CD14-positive monocyte (primary cell): ENCODE measurements at regions not wholly inside any gene's neighbourhood (a gene's known extent, or its start where the extent isn't known, plus 50 kb on each side); places are given as distances from the start of the nearest gene placed in this dataset.

ENCODE experiments used
- DNase-seq, 3 donors: peaks; one replicate each; pipeline ENCODE4 v3.0.0-alpha.2; 2011 to 2022
- H2AFZ ChIP-seq: 2 replicates; pipeline ENCODE4 v1.6.0; 2012; ENCODE audit warnings: mild to moderate bottlenecking, low read depth, low read length, inconsistent platforms; ENCODE audit not compliant: insufficient read depth, poor library complexity, severe bottlenecking
- H3K27ac ChIP-seq, 2 donors: 1 replicate in 1 of 2; 2 replicates in 1 of 2; pipeline ENCODE4 v1.5.1; 2012 to 2013; ENCODE audit warnings: low read length in 2 of 2, control low read depth in 1 of 2, inconsistent platforms in 1 of 2, low read depth in 1 of 2, mild to moderate bottlenecking in 1 of 2
- H3K27me3 ChIP-seq, 2 donors: one replicate each; pipeline versions ENCODE4 v1.6.0 to v1.6.1; 2011 to 2013; ENCODE audit warnings: low read length in 2 of 2; ENCODE audit not compliant: control insufficient read depth in 2 of 2, insufficient read depth in 2 of 2
- H3K36me3 ChIP-seq, 2 donors: replicated peaks in 1 of 2; 1 replicate in 1 of 2; 2 replicates in 1 of 2; pipeline versions ENCODE4 v1.5.1 to v1.6.1; 2012 to 2013; ENCODE audit warnings: low read length in 2 of 2, control low read depth in 1 of 2, inconsistent platforms in 1 of 2, mild to moderate bottlenecking in 1 of 2; ENCODE audit not compliant: insufficient read depth in 2 of 2, control insufficient read depth in 1 of 2
- H3K4me1 ChIP-seq, 2 donors: 1 replicate in 1 of 2; 2 replicates in 1 of 2; pipeline versions ENCODE4 v1.5.1 to v1.6.1; 2012 to 2013; ENCODE audit warnings: low read length in 2 of 2, control low read depth in 1 of 2, inconsistent platforms in 1 of 2, mild to moderate bottlenecking in 1 of 2, moderate library complexity in 1 of 2; ENCODE audit not compliant: insufficient read depth in 2 of 2, control insufficient read depth in 1 of 2
- H3K4me2 ChIP-seq: replicated peaks from 2 replicates; pipeline ENCODE3; 2012; ENCODE audit warnings: low read length, moderate library complexity, mild to moderate bottlenecking; ENCODE audit not compliant: poor library complexity, severe bottlenecking; ENCODE audit errors: extremely low read depth
- H3K4me3 ChIP-seq, 3 experiments: fragments of 200-600 bp in 1 of 3; sonication (generic) in 1 of 3; replicated peaks in 1 of 3; 1 replicate in 2 of 3; 2 replicates in 1 of 3; pipeline ENCODE4 v1.5.1; 2011 to 2013; ENCODE audit warnings: low read length in 3 of 3, mild to moderate bottlenecking in 3 of 3, control low read depth in 2 of 3, low read depth in 2 of 3, inconsistent platforms in 1 of 3, moderate library complexity in 1 of 3
- H3K79me2 ChIP-seq: 2 replicates; pipeline ENCODE4 v1.6.0; 2012; ENCODE audit warnings: mild to moderate bottlenecking, control low read depth, inconsistent platforms, low read length, moderate library complexity; ENCODE audit not compliant: insufficient read depth
- H3K9ac ChIP-seq: 2 replicates; pipeline ENCODE4 v1.6.0; 2017; ENCODE audit warnings: low read length, mild to moderate bottlenecking; ENCODE audit not compliant: insufficient read depth, poor library complexity, severe bottlenecking
- H3K9me3 ChIP-seq, 2 donors: replicated peaks in 1 of 2; 1 replicate in 1 of 2; 2 replicates in 1 of 2; pipeline versions ENCODE4 v1.5.1 to v1.6.1; 2012 to 2013; ENCODE audit warnings: low read length in 2 of 2, control low read depth in 1 of 2; ENCODE audit not compliant: control insufficient read depth in 1 of 2, insufficient read depth in 1 of 2
- H4K20me1 ChIP-seq: 2 replicates; pipeline ENCODE4 v1.6.0; 2012; ENCODE audit warnings: mild to moderate bottlenecking, low read length, control low read depth, moderate library complexity; ENCODE audit not compliant: insufficient read depth
- H3K27ac Mint-ChIP-seq, 7 donors: one replicate each; pipeline ENCODE4 v1.8.0; 2020; ENCODE audit warnings: mild to moderate bottlenecking in 7 of 7, mixed read lengths in 7 of 7, moderate library complexity in 6 of 7, inconsistent platforms in 2 of 7
- H3K27me3 Mint-ChIP-seq, 3 donors: one replicate each; pipeline ENCODE4 v1.8.0; 2021 to 2022; ENCODE audit warnings: low read depth in 3 of 3, mild to moderate bottlenecking in 3 of 3, mixed read lengths in 3 of 3, moderate library complexity in 3 of 3, inconsistent platforms in 1 of 3
- H3K36me3 Mint-ChIP-seq, 2 donors: one replicate each; pipeline ENCODE4 v1.8.0; 2020; ENCODE audit warnings: mixed read lengths in 2 of 2, inconsistent platforms in 1 of 2, mild to moderate bottlenecking in 1 of 2
- H3K4me1 Mint-ChIP-seq: one replicate; pipeline ENCODE4 v1.8.0; 2020; ENCODE audit warnings: mild to moderate bottlenecking, mixed read lengths
- H3K4me3 Mint-ChIP-seq, 2 donors: one replicate each; pipeline ENCODE4 v1.8.0; 2020; ENCODE audit warnings: mild to moderate bottlenecking in 2 of 2, mixed read lengths in 2 of 2, moderate library complexity in 1 of 2
- H3K9me3 Mint-ChIP-seq, 7 donors: one replicate each; pipeline ENCODE4 v1.8.0; 2020 to 2022; ENCODE audit warnings: mixed read lengths in 7 of 7, mild to moderate bottlenecking in 6 of 7, moderate library complexity in 6 of 7, inconsistent platforms in 2 of 7
- WGBS: methylation state at CpG from one replicate; pipeline ENCODE4 v1.1.5; 2013; ENCODE audit warnings: missing lambda C conversion rate; ENCODE audit not compliant: insufficient coverage; 5-methylcytosine and 5-hydroxymethylcytosine counted together
- intact Hi-C, 2 donors: fragments of 100-400 bp; cut with micrococcal nuclease; formaldehyde crosslinking; loops; one replicate each; pipeline versions ENCODE4 v1.15.0 to v1.15.1; 2023
- TF ChIP-seq, protein P1 (sequence below): fragments of 200-600 bp; IDR thresholded peaks from one replicate; pipeline ENCODE4 v1.8.0; 2022; ENCODE audit warnings: antibody characterized with exemption, mild to moderate bottlenecking

DNA sequence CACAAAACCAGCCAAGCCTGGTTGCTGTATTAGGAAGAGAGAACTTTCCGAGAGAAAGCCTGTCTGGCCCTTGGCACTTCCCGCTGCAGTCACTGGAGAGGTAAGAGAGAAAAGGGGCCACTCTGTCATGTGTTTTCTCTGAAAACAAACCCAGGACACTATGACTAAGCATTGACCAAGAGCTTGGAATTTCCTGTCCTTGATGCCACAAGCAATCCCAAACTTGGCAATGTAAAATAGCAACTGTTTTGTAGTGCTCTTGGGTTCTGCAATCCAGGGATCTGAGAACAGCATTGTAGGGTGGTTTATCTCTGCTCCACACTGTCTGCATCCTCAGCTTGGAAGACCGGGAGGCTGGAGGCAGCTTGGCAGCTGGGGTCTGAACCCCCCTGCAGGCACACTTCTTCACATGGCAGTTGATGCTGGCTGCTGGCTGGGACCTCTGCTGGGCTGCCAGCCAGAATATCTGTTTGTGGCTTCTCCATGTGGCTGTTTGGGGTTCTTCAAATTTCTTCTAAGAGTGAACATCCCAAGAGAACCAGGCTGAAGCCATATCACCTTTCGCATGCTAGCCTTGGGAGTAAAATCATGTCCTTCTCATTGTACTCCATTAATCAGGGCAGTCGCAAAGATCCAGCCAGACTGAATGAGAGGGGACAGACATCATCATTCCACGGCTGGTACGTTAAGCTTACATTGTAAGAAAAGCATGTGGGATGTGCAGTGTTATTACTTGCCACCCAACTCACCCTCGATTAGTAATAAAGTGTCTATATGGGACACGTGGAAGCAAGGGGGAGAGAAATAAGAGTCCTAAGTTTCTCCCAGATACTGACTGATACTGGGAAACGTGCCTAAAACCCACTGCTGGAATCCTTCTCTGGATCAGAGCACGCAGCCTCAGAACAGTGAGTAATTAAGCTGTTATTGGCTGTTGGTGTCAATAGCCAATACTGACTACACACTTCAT, 537.4 kb upstream of the B3GAT1 start:
- Histone ChIP-seq H3K79me2 (no peaks in the 10 kb centered on the region), H3K4me2 (no peak overlapping the region), H3K27ac (no peak overlapping the region), H2AFZ (no peak overlapping the region), H3K9me3 (no peaks in the 10 kb centered on the region), H3K4me3 (no peak overlapping the region), H3K36me3 (no peaks in the 10 kb centered on the region), H4K20me1 (no peaks in the 10 kb centered on the region), H3K4me1 (no peaks in the 10 kb centered on the region), H3K9ac (no peak overlapping the region), H3K27me3 (no peaks in the 10 kb centered on the region)
- peaks cover 0 to 10% (median 5%) of the 10 kb centered on the region in 3 donors for H3K27me3 Mint-ChIP-seq
- DNase-seq = no peak
- no peaks in the 10 kb centered on the region for H3K4me1 Mint-ChIP-seq
- no peaks in the 10 kb centered on the region for H3K36me3 Mint-ChIP-seq
- TF ChIP-seq, protein P1, sequence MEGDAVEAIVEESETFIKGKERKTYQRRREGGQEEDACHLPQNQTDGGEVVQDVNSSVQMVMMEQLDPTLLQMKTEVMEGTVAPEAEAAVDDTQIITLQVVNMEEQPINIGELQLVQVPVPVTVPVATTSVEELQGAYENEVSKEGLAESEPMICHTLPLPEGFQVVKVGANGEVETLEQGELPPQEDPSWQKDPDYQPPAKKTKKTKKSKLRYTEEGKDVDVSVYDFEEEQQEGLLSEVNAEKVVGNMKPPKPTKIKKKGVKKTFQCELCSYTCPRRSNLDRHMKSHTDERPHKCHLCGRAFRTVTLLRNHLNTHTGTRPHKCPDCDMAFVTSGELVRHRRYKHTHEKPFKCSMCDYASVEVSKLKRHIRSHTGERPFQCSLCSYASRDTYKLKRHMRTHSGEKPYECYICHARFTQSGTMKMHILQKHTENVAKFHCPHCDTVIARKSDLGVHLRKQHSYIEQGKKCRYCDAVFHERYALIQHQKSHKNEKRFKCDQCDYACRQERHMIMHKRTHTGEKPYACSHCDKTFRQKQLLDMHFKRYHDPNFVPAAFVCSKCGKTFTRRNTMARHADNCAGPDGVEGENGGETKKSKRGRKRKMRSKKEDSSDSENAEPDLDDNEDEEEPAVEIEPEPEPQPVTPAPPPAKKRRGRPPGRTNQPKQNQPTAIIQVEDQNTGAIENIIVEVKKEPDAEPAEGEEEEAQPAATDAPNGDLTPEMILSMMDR = no peak
- no peak overlapping the region for H3K4me3 Mint-ChIP-seq
- H3K9me3 Mint-ChIP-seq = peaks cover 0 to under 1% (median 0%) of the 10 kb centered on the region in 7 donors
- intact Hi-C loops = no loop called here
- WGBS = 50% methylated on average over 1 of the region's 11 CpGs
- H3K27ac Mint-ChIP-seq = no peak overlapping the region

DNA sequence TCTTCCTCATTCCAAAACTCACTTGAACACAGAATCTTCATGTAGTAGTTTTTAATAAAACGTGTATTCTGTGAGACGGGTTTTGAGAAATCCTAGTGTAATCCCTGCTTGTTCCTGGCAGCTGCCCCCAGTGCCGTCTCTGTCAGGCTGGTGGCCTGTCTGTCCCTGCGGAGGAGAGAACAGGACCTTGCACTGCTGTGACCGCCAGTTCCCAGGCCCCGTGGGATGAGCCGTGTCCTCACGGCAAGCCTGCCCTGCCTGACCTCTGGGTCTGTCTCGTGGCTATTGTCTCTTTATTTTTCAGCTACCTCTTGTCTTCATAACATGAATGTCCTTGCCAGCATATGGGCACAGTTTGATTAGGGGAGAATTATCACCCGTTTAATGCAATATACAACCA, 535.5 kb upstream of the B3GAT1 start:
- no peak overlapping the region for H3K27ac Mint-ChIP-seq

More for the DNA sequence above, 535.5 kb upstream of the B3GAT1 start:
- H4K20me1 ChIP-seq = no peaks in the 10 kb centered on the region
- no peak overlapping the region for H3K27ac ChIP-seq
- no peaks in the 10 kb centered on the region for H3K79me2 ChIP-seq
- no peaks in the 10 kb centered on the region for H3K36me3 ChIP-seq
- H3K4me3 ChIP-seq = no peak overlapping the region
- intact Hi-C loops = no loop called here
- DNase-seq = no peak
- no peak overlapping the region for H3K4me3 Mint-ChIP-seq
- TF ChIP-seq, protein P1 = no peak
- 97% methylated on average over 7 of the region's 10 CpGs for WGBS
- no peak overlapping the region for H3K9ac ChIP-seq
- H3K4me1 ChIP-seq = no peaks in the 10 kb centered on the region
- no peaks in the 10 kb centered on the region for H3K27me3 ChIP-seq
- H3K4me2 ChIP-seq = no peak overlapping the region
- no peaks in the 10 kb centered on the region for H3K9me3 Mint-ChIP-seq
- H3K4me1 Mint-ChIP-seq = no peaks in the 10 kb centered on the region
- H3K9me3 ChIP-seq = no peaks in the 10 kb centered on the region
- H3K36me3 Mint-ChIP-seq = no peaks in the 10 kb centered on the region
- H2AFZ ChIP-seq = no peak overlapping the region
- H3K27me3 Mint-ChIP-seq = peaks cover 2 to 10% (median 5%) of the 10 kb centered on the region in 3 donors
